GM12878 (cell line): ENCODE measurements at regions not wholly inside any gene's neighbourhood (a gene's known extent, or its start where the extent isn't known, plus 50 kb on each side); places are given as distances from the start of the nearest gene placed in this dataset.

ENCODE experiments used
- ATAC-seq: fragments of 200-7000 bp; cut with Tn5 transposase; 3 replicates; pipeline ENCODE4 v1.9.1; 2020; ENCODE audit warnings: mild to moderate bottlenecking, moderate library complexity
- BruUV-seq: library from RNA; stranded (reverse); fragments of 400-500 nt; replicated peaks from 2 replicates; lab custom pipeline; 2021; lab: Mats Ljungman, UMichigan
- CTCF ChIA-PET: fragments of 300-600 bp; sonication (Branson Sonifier 250); formaldehyde crosslinking; extraction: SDS; loops from one replicate; lab custom pipeline; 2021; ENCODE audit warnings: inconsistent platforms; lab: Yijun Ruan, JAX
- POLR2A ChIA-PET: fragments of 350-600 bp; formaldehyde crosslinking; extraction: SDS; loops from one replicate; lab custom pipeline; 2021; ENCODE audit warnings: inconsistent platforms; lab: Charles Lee
- RAD21 ChIA-PET: fragments of 300-600 bp; sonication (Branson Sonifier 250); formaldehyde crosslinking; loops from one replicate; lab custom pipeline; 2023; ENCODE audit warnings: antibody characterized with exemption; ENCODE audit not compliant: unreplicated experiment; lab: Charles Lee
- SMC1A ChIA-PET: fragments of 300-600 bp; sonication (Branson Sonifier 250); formaldehyde crosslinking; loops from one replicate; lab custom pipeline; 2023; ENCODE audit not compliant: unreplicated experiment, uncharacterized antibody; lab: Charles Lee
- DNase-seq: peaks from one replicate; pipeline ENCODE4 v3.0.0-alpha.2; 2011; ENCODE audit warnings: low read depth, low spot score
- FAIRE-seq: peaks from 3 replicates; lab custom pipeline; 2011; peaks lifted over from hg19 to GRCh38; lab: Jason Lieb, UNC
- H2AFZ ChIP-seq: 2 replicates; pipeline ENCODE4 v1.6.0; 2011; ENCODE audit warnings: low read depth, low read length, control low read depth; ENCODE audit not compliant: control insufficient read depth
- H3K27ac ChIP-seq: 2 replicates; pipeline ENCODE4 v1.5.1; 2011; ENCODE audit warnings: control low read depth; ENCODE audit not compliant: control insufficient read depth, insufficient read depth
- H3K27me3 ChIP-seq, 2 experiments: replicated peaks in 1 of 2; 2 replicates each; pipeline versions ENCODE4 v1.6.0 to v1.6.1; 2011; ENCODE audit warnings: low read length in 1 of 2; ENCODE audit not compliant: control insufficient read depth in 2 of 2, insufficient read depth in 2 of 2
- H3K36me3 ChIP-seq, 2 experiments: 2 replicates each; pipeline ENCODE4 v1.5.1; 2011; ENCODE audit warnings: low read length in 1 of 2; ENCODE audit not compliant: control insufficient read depth in 2 of 2, insufficient read depth in 2 of 2
- H3K4me1 ChIP-seq: 2 replicates; pipeline ENCODE4 v1.6.1; 2011; ENCODE audit warnings: mild to moderate bottlenecking, low read length, moderate library complexity, mixed read lengths; ENCODE audit not compliant: control insufficient read depth, insufficient read depth
- H3K4me2 ChIP-seq: 2 replicates; pipeline ENCODE4 v1.6.0; 2011; ENCODE audit warnings: control low read depth; ENCODE audit not compliant: control insufficient read depth, insufficient read depth
- H3K4me3 ChIP-seq: fragments of 200-600 bp; sonication (generic); 2 replicates; pipeline ENCODE4 v1.5.1; 2016
- H3K79me2 ChIP-seq: 2 replicates; pipeline ENCODE4 v1.6.0; 2011; ENCODE audit warnings: low read length; ENCODE audit not compliant: control insufficient read depth, insufficient read depth
- H3K9ac ChIP-seq: 2 replicates; pipeline ENCODE4 v1.8.0; 2011; ENCODE audit warnings: low read length, control low read depth, mixed read lengths; ENCODE audit not compliant: control insufficient read depth, insufficient read depth
- H3K9me3 ChIP-seq: replicated peaks from 3 replicates; pipeline ENCODE4 v1.5.1; 2011; ENCODE audit warnings: mild to moderate bottlenecking, low read length; ENCODE audit not compliant: control insufficient read depth, insufficient read depth
- H4K20me1 ChIP-seq: 2 replicates; pipeline ENCODE4 v1.6.0; 2011; ENCODE audit not compliant: control insufficient read depth, insufficient read depth
- JUND ChIP-seq: IDR thresholded peaks from 2 replicates; pipeline ENCODE4 v1.6.1; 2012; ENCODE audit warnings: low read depth, mild to moderate bottlenecking, low read length, improper control_type of control experiment, moderate library complexity
- MEF2B ChIP-seq: fragments of 450-650 bp; IDR thresholded peaks from 2 replicates; pipeline ENCODE4 v1.6.1; 2018; ENCODE audit warnings: mild to moderate bottlenecking, moderate library complexity; ENCODE audit not compliant: partially characterized antibody, poor library complexity, severe bottlenecking
- RUNX3 ChIP-seq: IDR thresholded peaks from 2 replicates; pipeline ENCODE4 v1.6.1; 2012; ENCODE audit warnings: low read length, inconsistent platforms
- SIX5 ChIP-seq: IDR thresholded peaks from 2 replicates; pipeline ENCODE4 v1.6.1; 2011; ENCODE audit warnings: mild to moderate bottlenecking, low read depth, low read length, moderate library complexity; ENCODE audit not compliant: severe bottlenecking
- WGBS: methylation state at CpG from one replicate; pipeline ENCODE4 v1.1.6; 2016; ENCODE audit warnings: low lambda C conversion rate; ENCODE audit not compliant: insufficient replicate concordance, insufficient coverage; ENCODE audit errors: missing lambda C conversion rate; 5-methylcytosine and 5-hydroxymethylcytosine counted together
- in situ Hi-C: fragments of 300-500 bp; cut with MboI; formaldehyde crosslinking; loops from 9 replicates; pipeline ENCODE4 v1.14.3; 2018; ENCODE audit warnings: mixed read lengths
- intact Hi-C: fragments of 100-400 bp; cut with micrococcal nuclease; formaldehyde crosslinking; loops from one replicate; pipeline ENCODE4 v1.14.2; 2022; ENCODE audit not compliant: unreplicated experiment

DNA sequence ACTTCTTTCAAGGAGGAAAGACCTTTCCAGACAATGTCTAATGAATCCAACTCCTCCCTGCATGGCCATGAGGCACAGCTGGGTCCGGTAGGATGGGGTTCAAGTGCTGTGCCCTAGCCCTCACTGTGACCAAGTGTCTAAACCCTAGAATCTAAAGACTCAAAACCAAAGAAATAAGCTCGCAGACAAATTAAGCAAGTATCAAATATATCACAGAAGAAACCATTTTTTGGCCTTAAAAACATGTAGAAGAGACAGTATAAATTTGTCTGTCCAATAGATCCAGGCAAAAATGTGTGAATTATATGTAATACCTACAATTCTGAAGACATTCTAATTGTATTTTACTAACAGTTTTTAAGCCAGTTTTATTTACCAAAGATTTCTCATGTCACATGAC lies 56.4 kb upstream of the WDR17 start:
- H3K4me2 ChIP-seq: no peak overlapping the region
- FAIRE-seq (no peak), ATAC-seq (no peak)
- peaks cover 0 to 4% of the 10 kb centered on the region in 2 experiments; a peak in 1 of 4 replicates for H3K27me3 ChIP-seq
- RAD21 ChIA-PET: no interaction called here
- POLR2A ChIA-PET: no interaction called here
- H2AFZ ChIP-seq: no peak overlapping the region
- H3K36me3 ChIP-seq: no peaks in the 10 kb centered on the region
- 57% methylated on average over 2 of the region's 2 CpGs for whole genome bisulfite sequencing
- no peak overlapping the region for H3K9ac ChIP-seq
- in situ Hi-C loops (no loop called here), intact Hi-C loops (no loop called here)
- H3K27ac ChIP-seq: no peak overlapping the region
- CTCF ChIA-PET: no interaction called here
- H4K20me1 ChIP-seq: no peaks in the 10 kb centered on the region
- TF ChIP-seq SIX5 (no peak), RUNX3 (no peak)
- TF ChIP-seq, all 136 proteins: peak for 0
- H3K9me3 ChIP-seq: peaks cover 2% of the 10 kb centered on the region; the same call in 1 of the 3 replicates
- no peak for DNase-seq
- H3K4me1 ChIP-seq: peaks cover 22% of the 10 kb centered on the region
- no peak overlapping the region for H3K4me3 ChIP-seq
- SMC1A ChIA-PET: no interaction called here
- no peaks in the 10 kb centered on the region for H3K79me2 ChIP-seq
- BruUV-seq: no TSS peak

DNA sequence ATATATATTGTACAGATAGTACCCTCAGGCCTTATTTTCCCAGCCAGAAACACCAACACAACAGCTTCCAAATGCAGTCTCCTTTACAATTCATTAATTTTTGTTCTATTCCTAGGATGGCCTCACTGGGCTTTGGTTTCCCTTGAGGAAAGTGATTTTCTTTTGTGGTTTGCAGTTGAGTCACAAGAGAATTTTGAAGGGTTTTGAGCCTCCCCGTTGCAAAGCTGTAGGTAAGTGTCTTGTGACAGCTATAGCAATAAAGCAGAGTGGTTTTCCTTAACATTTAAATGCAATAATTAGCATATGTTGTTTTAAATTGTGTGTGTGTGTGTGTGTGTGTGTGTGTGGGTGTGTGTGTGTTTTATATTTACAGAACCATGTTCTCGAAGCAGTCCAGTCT lies 54.1 kb upstream of the WDR17 start:
- Histone ChIP-seq H3K4me2 (peak overlapping the region; percentile 35), H3K79me2 (no peaks in the 10 kb centered on the region), H3K36me3 (no peaks in the 10 kb centered on the region), H4K20me1 (no peaks in the 10 kb centered on the region), H3K27ac (no peak overlapping the region), H3K4me1 (peaks cover 24% of the 10 kb centered on the region), H3K9ac (no peak overlapping the region), H3K9me3 (peaks cover 3% of the 10 kb centered on the region; the same call in 2 of the 3 replicates), H2AFZ (no peak overlapping the region), H3K4me3 (no peak overlapping the region), H3K27me3 (peaks cover 0 to 4% of the 10 kb centered on the region in 2 experiments; a peak in 1 of 4 replicates)
- peak; percentile 50 for TF ChIP-seq MEF2B
- TF ChIP-seq JUND: no peak
- TF ChIP-seq RUNX3: peak; percentile 62
- POLR2A ChIA-PET: no interaction called here
- FAIRE-seq (no peak), ATAC-seq (peak; percentile 27), DNase-seq (peak; percentile 25)
- CTCF ChIA-PET: no interaction called here
- WGBS: 6% methylated on average over 2 of the region's 2 CpGs
- SMC1A ChIA-PET: interaction anchor here (0.7 to 3.4 kb wide), 6 partner anchors 16 to 326 kb away, joined by 3 to 8 read pairs (median 3); no protein-coding TSS in a partner anchor
- RAD21 ChIA-PET: interaction anchor here (1.5 to 2.0 kb wide), 2 partner anchors 51 to 63 kb away, joined by 4 to 8 read pairs; no protein-coding TSS in a partner anchor
- in situ Hi-C loops: no loop called here
- intact Hi-C loops: no loop called here
- no TSS peak for BruUV-seq
